Nephron (organoid): ENCODE measurements at regions not wholly inside any gene's neighbourhood (a gene's known extent, or its start where the extent isn't known, plus 50 kb on each side); places are given as distances from the start of the nearest gene placed in this dataset.
"Not testable (repeated sequence)": the region's sequence is repeated elsewhere in the genome, so short reads cannot be mapped to it uniquely, and the experiment has no call there.

Experiments used
- H3K27ac Mint-ChIP-seq, 3 experiments: 2 replicates each; pipeline ENCODE4 v1.8.0; 2020; ENCODE audit warnings: mixed read lengths in 3 of 3, mild to moderate bottlenecking in 2 of 3, moderate library complexity in 1 of 3
- H3K27me3 Mint-ChIP-seq: 2 replicates; pipeline ENCODE4 v1.8.0; 2021; ENCODE audit warnings: low read depth, mild to moderate bottlenecking, moderate library complexity, mixed read lengths
- H3K36me3 Mint-ChIP-seq: 2 replicates; pipeline ENCODE4 v1.8.0; 2020; ENCODE audit warnings: low read depth, mixed read lengths
- H3K4me1 Mint-ChIP-seq: 2 replicates; pipeline ENCODE4 v1.8.0; 2020; ENCODE audit warnings: mixed read lengths
- H3K4me3 Mint-ChIP-seq, 3 experiments: 2 replicates each; pipeline ENCODE4 v1.8.0; 2020; ENCODE audit warnings: mild to moderate bottlenecking in 3 of 3, mixed read lengths in 3 of 3, moderate library complexity in 2 of 3
- H3K9me3 Mint-ChIP-seq: 2 replicates; pipeline ENCODE4 v1.8.0; 2020; ENCODE audit warnings: mixed read lengths
- CTCF ChIP-seq, 3 experiments: fragments of 200-600 bp; sonication (generic); IDR thresholded peaks; one replicate each; pipeline ENCODE4 v1.5.0; 2021; ENCODE audit warnings: antibody characterized with exemption in 3 of 3; ENCODE audit not compliant: unreplicated experiment in 3 of 3

GRCh38 chr15:20355256-20355868, 186.2 kb downstream of the GOLGA6L6 start:
- Mint-ChIP-seq H3K9me3 (peaks cover 48% of the 10 kb centered on the region), H3K4me1 (no peaks in the 10 kb centered on the region), H3K4me3 (no peak overlapping the region), H3K27ac (no peak overlapping the region), H3K36me3 (peaks cover 17% of the 10 kb centered on the region), H3K27me3 (peaks cover 4% of the 10 kb centered on the region)
- no peak for TF ChIP-seq CTCF (IDR thresholded peaks at IDR 0.05; ENCODE audit: unreplicated experiment in 3 of 3)

- H3K27ac Mint-ChIP-seq, H3K4me3 Mint-ChIP-seq, H3K4me1 Mint-ChIP-seq, H3K27me3 Mint-ChIP-seq: not testable (repeated sequence)
- peaks cover 18% of the 10 kb centered on the region for H3K36me3 Mint-ChIP-seq
- peaks cover 52% of the 10 kb centered on the region for H3K9me3 Mint-ChIP-seq
These were observed 186.7 kb downstream of the GOLGA6L6 start for GRCh38 chr15:20354884-20355223.

- no peak overlapping the region for H3K4me3 Mint-ChIP-seq
- no peak overlapping the region for H3K27ac Mint-ChIP-seq
- H3K9me3 Mint-ChIP-seq, result peaks cover 59% of the 10 kb centered on the region
- TF ChIP-seq CTCF (IDR thresholded peaks at IDR 0.05; ENCODE audit: unreplicated experiment in 3 of 3), result no peak
- H3K27me3 Mint-ChIP-seq, result peaks cover 4% of the 10 kb centered on the region
- H3K36me3 Mint-ChIP-seq, result peaks cover 18% of the 10 kb centered on the region
- no peaks in the 10 kb centered on the region for H3K4me1 Mint-ChIP-seq
These were observed 187.4 kb downstream of the GOLGA6L6 start for GRCh38 chr15:20353966-20354883.

- Mint-ChIP-seq H3K4me1 (no peaks in the 10 kb centered on the region), H3K4me3 (no peak overlapping the region), H3K27ac (no peak overlapping the region), H3K36me3 (peaks cover 18% of the 10 kb centered on the region), H3K9me3 (peaks cover 59% of the 10 kb centered on the region), H3K27me3 (peaks cover 4% of the 10 kb centered on the region)
- no peak for TF ChIP-seq CTCF (IDR thresholded peaks at IDR 0.05; ENCODE audit: unreplicated experiment in 3 of 3)
These were observed 189.1 kb downstream of the GOLGA6L6 start for GRCh38 chr15:20352241-20353200.

GRCh38 chr15:20351448-20351971, 190.1 kb downstream of the GOLGA6L6 start:
- Mint-ChIP-seq H3K4me1 (no peaks in the 10 kb centered on the region), H3K27ac (no peak overlapping the region), H3K36me3 (peaks cover 18% of the 10 kb centered on the region), H3K4me3 (no peak overlapping the region), H3K27me3 (peaks cover 4% of the 10 kb centered on the region), H3K9me3 (peaks cover 52% of the 10 kb centered on the region)
- no peak for TF ChIP-seq CTCF (IDR thresholded peaks at IDR 0.05; ENCODE audit: unreplicated experiment in 3 of 3)
